ENCODE measurements at regions not wholly inside any gene's neighbourhood (a gene's known extent, or its start where the extent isn't known, plus 50 kb on each side); places are given as distances from the start of the nearest gene placed in this dataset.

GRCh38 chr3:137205394-137206045, 247.7 kb downstream of the IL20RB start:
- DNase-seq, result no peak

GRCh38 chr3:137207616-137208015, 249.8 kb downstream of the IL20RB start:
- DNase-seq, result no peak

- no peak for DNase-seq
These were observed 259.9 kb downstream of the IL20RB start for GRCh38 chr3:137217733-137218132.

- no peak for DNase-seq
These were observed 262.1 kb downstream of the IL20RB start for GRCh38 chr3:137219801-137220445.

GRCh38 chr3:137222736-137223225, 265.0 kb downstream of the IL20RB start:
- no peak for DNase-seq

GRCh38 chr3:137224464-137224863, 266.7 kb downstream of the IL20RB start:
- no peak for DNase-seq

GRCh38 chr3:137242836-137243400, 285.1 kb downstream of the IL20RB start:
- no peak for DNase-seq

GRCh38 chr3:137246491-137246890, 288.7 kb downstream of the IL20RB start:
- no peak for DNase-seq

GRCh38 chr3:137249311-137249940, 291.6 kb downstream of the IL20RB start:
- DNase-seq, result no peak

GRCh38 chr3:137259089-137259488, 301.3 kb downstream of the IL20RB start:
- no peak for DNase-seq

GRCh38 chr3:137259701-137260100, 301.9 kb downstream of the IL20RB start:
- no peak for DNase-seq

GRCh38 chr3:137264071-137264820, 306.5 kb downstream of the IL20RB start:
- DNase-seq, result no peak

GRCh38 chr3:137264843-137265330, 307.1 kb downstream of the IL20RB start:
- no peak for DNase-seq

GRCh38 chr3:137282871-137283270, 325.1 kb downstream of the IL20RB start:
- no peak for DNase-seq

- DNase-seq, result no peak
These were observed 328.1 kb downstream of the IL20RB start for GRCh38 chr3:137285924-137286323.

GRCh38 chr3:137293086-137293485, 335.3 kb downstream of the IL20RB start:
- DNase-seq, result no peak

GRCh38 chr3:137294139-137294538, 336.4 kb downstream of the IL20RB start:
- no peak for DNase-seq

GRCh38 chr3:137294839-137295238, 337.1 kb downstream of the IL20RB start:
- DNase-seq, result no peak

GRCh38 chr3:137295336-137295735, 337.6 kb downstream of the IL20RB start:
- no peak for DNase-seq

GRCh38 chr3:137296116-137296515, 338.3 kb downstream of the IL20RB start:
- no peak for DNase-seq

- no peak for DNase-seq
These were observed 340.0 kb downstream of the IL20RB start for GRCh38 chr3:137297770-137298169.

GRCh38 chr3:137300703-137301102, 342.9 kb downstream of the IL20RB start:
- no peak for DNase-seq

Data from fibroblast of skin of abdomen (primary cell).